ENCODE measurements at regions not wholly inside any gene's neighbourhood (a gene's known extent, or its start where the extent isn't known, plus 50 kb on each side); places are given as distances from the start of the nearest gene placed in this dataset.
"Not testable (repeated sequence)": the region's sequence is repeated elsewhere in the genome, so short reads cannot be mapped to it uniquely, and the experiment has no call there.

DNA sequence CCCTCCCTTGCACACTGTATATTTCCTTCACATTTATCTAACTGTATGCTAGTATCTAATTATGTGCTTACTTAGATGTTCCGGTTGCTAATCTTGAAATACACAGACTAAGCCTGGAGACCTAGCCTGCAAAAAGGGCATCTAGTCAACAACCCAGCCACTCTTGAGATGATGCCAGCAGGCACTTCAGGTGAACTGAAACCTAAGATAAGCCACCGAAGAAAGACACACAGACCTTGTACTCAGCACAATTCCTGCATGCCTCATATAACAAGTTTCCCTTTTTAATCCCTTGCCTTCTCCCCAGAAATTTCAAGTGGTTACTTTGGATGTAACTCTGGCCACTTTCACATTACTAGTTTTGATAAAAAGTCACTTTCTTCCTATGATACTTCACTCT lies 2506.6 kb downstream of the ARAP2 start:
- no peaks in the 10 kb centered on the region for H3K36me3 Mint-ChIP-seq (ENCODE audit: low read depth)
- TF ChIP-seq, protein P1, sequence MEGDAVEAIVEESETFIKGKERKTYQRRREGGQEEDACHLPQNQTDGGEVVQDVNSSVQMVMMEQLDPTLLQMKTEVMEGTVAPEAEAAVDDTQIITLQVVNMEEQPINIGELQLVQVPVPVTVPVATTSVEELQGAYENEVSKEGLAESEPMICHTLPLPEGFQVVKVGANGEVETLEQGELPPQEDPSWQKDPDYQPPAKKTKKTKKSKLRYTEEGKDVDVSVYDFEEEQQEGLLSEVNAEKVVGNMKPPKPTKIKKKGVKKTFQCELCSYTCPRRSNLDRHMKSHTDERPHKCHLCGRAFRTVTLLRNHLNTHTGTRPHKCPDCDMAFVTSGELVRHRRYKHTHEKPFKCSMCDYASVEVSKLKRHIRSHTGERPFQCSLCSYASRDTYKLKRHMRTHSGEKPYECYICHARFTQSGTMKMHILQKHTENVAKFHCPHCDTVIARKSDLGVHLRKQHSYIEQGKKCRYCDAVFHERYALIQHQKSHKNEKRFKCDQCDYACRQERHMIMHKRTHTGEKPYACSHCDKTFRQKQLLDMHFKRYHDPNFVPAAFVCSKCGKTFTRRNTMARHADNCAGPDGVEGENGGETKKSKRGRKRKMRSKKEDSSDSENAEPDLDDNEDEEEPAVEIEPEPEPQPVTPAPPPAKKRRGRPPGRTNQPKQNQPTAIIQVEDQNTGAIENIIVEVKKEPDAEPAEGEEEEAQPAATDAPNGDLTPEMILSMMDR (IDR thresholded peaks at IDR 0.05) = no peak

DNA sequence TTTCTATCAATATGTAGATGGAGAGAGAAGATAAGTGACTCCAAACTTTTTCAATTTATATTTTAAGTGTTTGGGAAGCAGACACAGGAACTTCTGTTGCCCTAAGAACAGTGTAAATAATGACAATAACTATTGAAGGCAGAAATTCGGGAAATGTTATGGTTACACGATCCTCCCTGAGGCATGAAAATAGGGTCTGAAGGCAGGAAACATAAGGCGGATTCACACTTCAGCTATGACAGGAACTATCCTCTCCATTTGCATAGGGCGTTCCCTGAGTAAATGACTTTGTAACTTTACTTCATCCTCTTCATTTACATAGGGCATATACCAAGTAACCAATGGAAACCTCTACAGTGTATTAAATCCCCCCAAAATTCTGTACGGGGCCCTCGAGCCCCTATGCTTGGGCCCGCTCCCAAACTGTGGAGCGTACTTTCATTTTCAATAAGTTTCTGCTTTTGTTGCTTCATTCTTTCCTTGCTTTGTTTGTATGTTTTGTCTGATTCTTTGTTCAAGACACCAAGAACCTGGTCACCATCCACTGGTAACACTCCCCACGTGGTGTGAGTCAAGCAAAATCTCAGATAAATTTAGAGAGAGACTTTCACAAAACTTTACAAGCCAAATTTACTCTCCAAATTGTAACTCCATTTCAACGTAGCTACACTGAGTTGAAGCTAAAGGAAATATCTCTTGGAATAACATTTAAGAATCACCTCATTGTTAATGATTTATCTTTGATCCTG lies 2504.3 kb downstream of the ARAP2 start:
- Mint-ChIP-seq H3K36me3 (ENCODE audit: low read depth) (0 out of 2 replicates have a peak, but pooled peaks cover 5% of the 10 kb centered on the region), H3K4me1 (ENCODE audit: low read depth) (peaks cover 21% of the 10 kb centered on the region), H3K9me3 (no peaks in the 10 kb centered on the region; the same call in 1 of the 2 replicates), H3K27ac (peak overlapping the region; percentile 38; the same call in 1 of the 2 replicates), H3K27me3 (ENCODE audit: insufficient read depth) (no peaks in the 10 kb centered on the region; the same call in 1 of the 2 replicates), H3K4me3 (peak overlapping the region; percentile 22; the same call in 1 of the 2 replicates)
- peak; percentile 54 for DNase-seq
- TF ChIP-seq, protein P1 (IDR thresholded peaks at IDR 0.05) = no peak

More for the DNA sequence above, 2506.6 kb downstream of the ARAP2 start:
- no peak overlapping the region for H3K27ac Mint-ChIP-seq
- DNase-seq = no peak
- H3K9me3 Mint-ChIP-seq = no peaks in the 10 kb centered on the region; the same call in 1 of the 2 replicates
- H3K4me1 Mint-ChIP-seq (ENCODE audit: low read depth) = peaks cover 21% of the 10 kb centered on the region
- no peak overlapping the region for H3K4me3 Mint-ChIP-seq
- no peaks in the 10 kb centered on the region; the same call in 1 of the 2 replicates for H3K27me3 Mint-ChIP-seq (ENCODE audit: insufficient read depth)

DNA sequence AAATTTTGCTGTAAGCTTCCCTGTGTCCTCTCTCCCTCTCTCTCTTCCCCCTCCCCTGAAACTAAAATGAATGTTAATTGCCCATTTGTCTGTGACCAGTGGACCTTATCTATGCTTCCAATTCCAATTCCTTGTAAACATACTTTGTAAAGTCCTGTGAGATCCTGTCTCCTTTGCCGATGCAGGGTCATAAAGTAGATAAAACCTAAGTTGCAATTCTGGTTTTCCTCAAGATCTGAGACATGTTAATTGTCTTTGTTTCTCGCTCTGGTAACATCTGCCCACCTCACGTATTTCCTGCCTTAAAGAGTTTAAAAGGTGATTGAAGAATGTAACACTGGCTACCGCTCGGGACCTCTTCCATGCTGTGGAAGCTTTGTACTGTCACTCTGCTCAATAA lies 2503.4 kb downstream of the ARAP2 start:
- not testable (repeated sequence) for H3K9me3 Mint-ChIP-seq; H3K27me3 Mint-ChIP-seq (ENCODE audit: insufficient read depth); DNase-seq; H3K4me3 Mint-ChIP-seq; H3K36me3 Mint-ChIP-seq (ENCODE audit: low read depth); H3K27ac Mint-ChIP-seq
- peaks cover 21% of the 10 kb centered on the region for H3K4me1 Mint-ChIP-seq (ENCODE audit: low read depth)

DNA sequence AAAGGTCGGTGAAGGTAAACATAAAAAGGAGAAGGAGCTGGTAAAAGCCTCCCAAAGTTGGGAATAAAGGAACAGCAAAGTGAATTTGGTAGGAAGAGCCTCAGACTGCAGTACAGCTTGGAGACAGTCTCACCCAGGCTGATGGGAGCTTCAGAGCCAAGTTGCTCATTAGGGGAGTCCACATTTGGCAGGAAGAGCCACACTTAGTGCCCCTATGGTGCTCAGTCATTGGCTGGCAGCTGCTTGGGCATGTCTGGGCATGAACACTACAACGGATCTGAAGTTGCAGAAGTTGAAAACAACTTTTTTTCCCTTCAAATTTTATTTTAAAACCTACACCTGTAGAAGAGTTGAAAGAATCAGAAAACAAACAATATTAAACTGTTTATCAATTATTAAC lies 2497.3 kb downstream of the ARAP2 start:
- H3K9me3 Mint-ChIP-seq = no peaks in the 10 kb centered on the region; the same call in 1 of the 2 replicates
- no peaks in the 10 kb centered on the region; the same call in 1 of the 2 replicates for H3K27me3 Mint-ChIP-seq (ENCODE audit: insufficient read depth)
- TF ChIP-seq, protein P1 (IDR thresholded peaks at IDR 0.05) = no peak
- peaks cover 5% of the 10 kb centered on the region; the same call in 1 of the 2 replicates for H3K36me3 Mint-ChIP-seq (ENCODE audit: low read depth)
- no peak overlapping the region for H3K4me3 Mint-ChIP-seq
- peaks cover 22% of the 10 kb centered on the region for H3K4me1 Mint-ChIP-seq (ENCODE audit: low read depth)
- no peak for DNase-seq
- H3K27ac Mint-ChIP-seq = peak overlapping the region; percentile 61

DNA sequence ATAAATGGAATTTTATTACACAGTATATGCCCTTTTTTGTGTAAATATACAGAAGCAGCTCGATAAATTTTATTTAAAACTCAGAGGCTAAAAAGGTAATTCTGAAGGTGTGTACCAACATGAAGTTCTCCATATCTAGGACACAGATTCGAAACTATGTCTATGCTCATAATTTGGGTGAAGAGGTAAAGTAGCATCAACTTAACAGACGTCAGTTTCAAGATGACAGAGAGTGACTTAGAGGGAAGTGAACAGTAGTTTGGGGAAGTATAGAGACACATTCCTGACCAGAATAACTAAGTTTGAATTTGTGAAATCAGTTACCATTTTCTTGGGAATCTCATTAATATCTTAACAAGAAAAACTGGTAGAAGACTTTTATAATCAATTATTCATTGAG lies 2493.3 kb downstream of the ARAP2 start:
- H3K9me3 Mint-ChIP-seq = no peaks in the 10 kb centered on the region
- no peak overlapping the region for H3K27ac Mint-ChIP-seq
- H3K4me3 Mint-ChIP-seq = no peak overlapping the region
- TF ChIP-seq, protein P1 (IDR thresholded peaks at IDR 0.05) = no peak
- no peaks in the 10 kb centered on the region; the same call in 1 of the 2 replicates for H3K36me3 Mint-ChIP-seq (ENCODE audit: low read depth)
- no peaks in the 10 kb centered on the region; the same call in 1 of the 2 replicates for H3K27me3 Mint-ChIP-seq (ENCODE audit: insufficient read depth)
- peaks cover 22% of the 10 kb centered on the region for H3K4me1 Mint-ChIP-seq (ENCODE audit: low read depth)
- no peak for DNase-seq

DNA sequence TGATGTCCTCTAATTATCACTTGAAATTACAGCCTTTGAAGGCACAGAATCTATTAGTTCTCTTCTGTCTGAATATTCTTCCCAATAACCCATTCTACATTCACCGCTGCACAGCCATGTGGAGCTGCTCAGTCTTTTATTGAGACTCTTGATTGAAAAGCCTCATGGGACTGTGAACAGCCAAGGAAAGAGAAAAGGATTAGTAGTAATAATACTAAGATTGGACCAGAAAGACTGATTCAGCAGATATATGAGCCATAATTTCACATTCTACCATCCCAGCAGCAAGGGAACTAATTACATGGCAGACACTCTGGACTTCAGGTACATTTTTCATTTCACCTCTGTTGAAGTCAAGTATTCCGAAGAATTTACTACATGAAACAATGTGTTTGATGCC lies 2471.7 kb downstream of the ARAP2 start:
- H3K4me3 Mint-ChIP-seq = no peak overlapping the region
- no peaks in the 10 kb centered on the region for H3K9me3 Mint-ChIP-seq
- TF ChIP-seq, protein P1 (IDR thresholded peaks at IDR 0.05) = no peak
- no peak for DNase-seq
- no peaks in the 10 kb centered on the region for H3K4me1 Mint-ChIP-seq (ENCODE audit: low read depth)
- no peaks in the 10 kb centered on the region for H3K36me3 Mint-ChIP-seq (ENCODE audit: low read depth)
- H3K27me3 Mint-ChIP-seq (ENCODE audit: insufficient read depth) = no peaks in the 10 kb centered on the region
- H3K27ac Mint-ChIP-seq = no peak overlapping the region

Data from HFFc6 (cell line).